ENCODE measurements at regions not wholly inside any gene's neighbourhood (a gene's known extent, or its start where the extent isn't known, plus 50 kb on each side); places are given as distances from the start of the nearest gene placed in this dataset.

DNA sequence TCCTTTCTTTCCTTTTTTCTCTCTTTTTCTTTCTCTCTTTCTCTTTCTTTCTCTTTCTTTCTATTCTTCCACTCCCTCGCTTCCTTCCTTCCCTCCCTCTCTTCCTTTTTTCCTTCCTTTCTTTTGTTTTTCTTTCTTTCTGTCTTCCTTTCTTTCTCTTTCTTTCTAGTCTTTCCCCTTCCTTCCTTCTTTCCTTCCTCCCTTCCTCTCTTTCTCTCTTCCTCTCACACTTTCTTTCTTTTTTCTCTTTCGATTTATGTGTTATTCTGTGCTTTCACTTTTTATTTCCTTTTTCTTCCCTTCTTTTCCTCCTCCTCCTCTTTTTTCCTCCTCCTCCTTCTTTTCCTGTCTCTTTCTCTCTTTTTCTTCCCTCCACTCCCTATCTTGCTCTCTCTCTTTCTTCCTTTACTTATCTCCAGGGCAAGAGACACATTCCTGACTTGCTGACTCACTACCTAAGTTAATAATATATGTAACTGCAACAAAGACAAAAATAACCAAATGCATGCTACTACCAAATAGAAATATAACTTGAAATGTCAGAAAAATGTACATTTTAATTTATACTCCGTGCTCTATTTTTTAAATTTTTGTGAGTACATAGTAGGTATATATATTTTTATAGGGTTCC is 445.5 kb downstream of the GABRG2 start:
- dilution Hi-C loops (cut with MboI; ENCODE audit: extremely low pct_ligation_motif_present, low sequenced_read_pairs) (no loop called here), intact Hi-C loops (cut with micrococcal nuclease) (loop anchor here (1.0 kb wide), 1 partner anchor 19 kb away; no protein-coding TSS in a partner anchor)
- Histone ChIP-seq H3K79me2 (ENCODE audit: control insufficient read depth, insufficient read depth, low read length) (no peaks in the 10 kb centered on the region), H3K27ac (ENCODE audit: insufficient read depth, low read depth, low read length) (no peak overlapping the region), H3K27me3 (ENCODE audit: control insufficient read depth in 2 of 2, insufficient read depth in 2 of 2, low read length in 2 of 2) (no peaks in the 10 kb centered on the region), H3K4me1 (ENCODE audit: control insufficient read depth, extremely low read depth, insufficient read depth, low read length) (no peaks in the 10 kb centered on the region), H3K9ac (replicated peaks; ENCODE audit: extremely low read depth, insufficient read depth, low read length) (no peak overlapping the region), H3K4me3 (replicated peaks in 1 of 3; ENCODE audit: insufficient read depth in 1 of 3, low read depth in 1 of 3, low read length in 3 of 3) (no peak overlapping the region), H3K36me3 (ENCODE audit: control insufficient read depth in 2 of 2, extremely low read depth in 1 of 2, insufficient read depth in 2 of 2, low read length in 2 of 2) (no peaks in the 10 kb centered on the region), H2AFZ (ENCODE audit: low read depth, low read length) (no peak overlapping the region), H3K4me2 (ENCODE audit: insufficient read depth, low read length) (no peak overlapping the region), H3K9me3 (replicated peaks; ENCODE audit: control insufficient read depth, insufficient read depth, low read length) (no peaks in the 10 kb centered on the region), H4K20me1 (replicated peaks; ENCODE audit: control insufficient read depth, extremely low read depth, insufficient read depth, low read length) (no peaks in the 10 kb centered on the region), H3K9me1 (replicated peaks; ENCODE audit: control insufficient read depth, extremely low read depth, insufficient read depth, low read length) (no peaks in the 10 kb centered on the region)
- FAIRE-seq (no peak), DNase-seq (ENCODE audit: low read depth, low spot score) (no peak)
- BruUV-seq (replicated peaks): no TSS peak
- TF ChIP-seq, protein P1, sequence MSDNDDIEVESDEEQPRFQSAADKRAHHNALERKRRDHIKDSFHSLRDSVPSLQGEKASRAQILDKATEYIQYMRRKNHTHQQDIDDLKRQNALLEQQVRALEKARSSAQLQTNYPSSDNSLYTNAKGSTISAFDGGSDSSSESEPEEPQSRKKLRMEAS (IDR thresholded peaks at IDR 0.05; ENCODE audit: insufficient read depth, insufficient read length): no peak
- TF ChIP-seq JUN (IDR thresholded peaks at IDR 0.05; ENCODE audit: borderline replicate concordance, insufficient read depth, insufficient read length, low read depth) (no peak), GATA2 (IDR thresholded peaks at IDR 0.05; ENCODE audit: insufficient read depth, insufficient read length, low read depth, low read length) (no peak), FOS (IDR thresholded peaks at IDR 0.05; ENCODE audit: borderline replicate concordance, insufficient read depth, low read length) (no peak), EZH2 (IDR thresholded peaks at IDR 0.05; ENCODE audit: borderline replicate concordance, low read depth, low read length, severe bottlenecking) (no peak), POLR2AphosphoS5 (IDR thresholded peaks at IDR 0.05; ENCODE audit: insufficient read depth, low read depth, low read length) (no peak), MYC (IDR thresholded peaks at IDR 0.05; ENCODE audit: low read depth, low read length) (no peak), POLR2A (IDR thresholded peaks at IDR 0.05; ENCODE audit: low read depth, low read length) (no peak)
- TF ChIP-seq, protein P2, sequence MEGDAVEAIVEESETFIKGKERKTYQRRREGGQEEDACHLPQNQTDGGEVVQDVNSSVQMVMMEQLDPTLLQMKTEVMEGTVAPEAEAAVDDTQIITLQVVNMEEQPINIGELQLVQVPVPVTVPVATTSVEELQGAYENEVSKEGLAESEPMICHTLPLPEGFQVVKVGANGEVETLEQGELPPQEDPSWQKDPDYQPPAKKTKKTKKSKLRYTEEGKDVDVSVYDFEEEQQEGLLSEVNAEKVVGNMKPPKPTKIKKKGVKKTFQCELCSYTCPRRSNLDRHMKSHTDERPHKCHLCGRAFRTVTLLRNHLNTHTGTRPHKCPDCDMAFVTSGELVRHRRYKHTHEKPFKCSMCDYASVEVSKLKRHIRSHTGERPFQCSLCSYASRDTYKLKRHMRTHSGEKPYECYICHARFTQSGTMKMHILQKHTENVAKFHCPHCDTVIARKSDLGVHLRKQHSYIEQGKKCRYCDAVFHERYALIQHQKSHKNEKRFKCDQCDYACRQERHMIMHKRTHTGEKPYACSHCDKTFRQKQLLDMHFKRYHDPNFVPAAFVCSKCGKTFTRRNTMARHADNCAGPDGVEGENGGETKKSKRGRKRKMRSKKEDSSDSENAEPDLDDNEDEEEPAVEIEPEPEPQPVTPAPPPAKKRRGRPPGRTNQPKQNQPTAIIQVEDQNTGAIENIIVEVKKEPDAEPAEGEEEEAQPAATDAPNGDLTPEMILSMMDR (IDR thresholded peaks at IDR 0.05; ENCODE audit: extremely low read depth in 1 of 2, insufficient read depth in 1 of 2, low read depth in 1 of 2, low read length in 2 of 2): no peak
- POLR2A ChIA-PET: no interaction called here
- CTCF ChIA-PET: no interaction called here

Data from endothelial cell of umbilical vein (primary cell).